ENCODE measurements at regions not wholly inside any gene's neighbourhood (a gene's known extent, or its start where the extent isn't known, plus 50 kb on each side); places are given as distances from the start of the nearest gene placed in this dataset.

DNA sequence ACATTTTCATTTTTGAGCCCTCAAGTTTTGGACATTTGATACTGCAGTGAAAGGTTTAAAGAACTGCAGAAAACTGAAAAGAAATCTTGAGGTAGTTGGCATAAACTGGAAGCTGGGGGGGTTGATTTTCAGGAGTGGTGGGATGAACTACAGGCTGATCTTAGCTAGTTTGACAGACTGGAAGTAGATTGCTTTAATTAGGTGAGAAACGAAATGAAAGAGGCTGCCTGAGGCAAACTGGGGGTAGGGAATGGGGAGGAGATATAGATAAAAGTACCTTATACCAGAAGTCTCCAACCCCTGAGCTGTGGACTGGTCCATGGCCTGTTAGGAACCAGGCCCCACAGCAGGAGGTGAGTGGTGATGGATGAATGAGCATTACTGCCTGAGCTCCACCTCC is 101.4 kb upstream of the SPEF2 start:
- ChIA-PET CTCF (ENCODE audit: low intra/inter-chr PET ratio) (no interaction called here), POLR2A (no interaction called here)
- FAIRE-seq (no peak), DNase-seq (ENCODE audit: extremely low read depth in 1 of 4, low spot score in 3 of 4) (no peak), ATAC-seq (no peak)
- Histone ChIP-seq H3K27me3 (ENCODE audit: control insufficient read depth in 2 of 2, insufficient read depth in 2 of 2, low read length in 2 of 2) (no peaks in the 10 kb centered on the region; a peak in 1 of 5 replicates), H3K27ac (ENCODE audit: extremely low read depth, low read depth, low read length) (no peak overlapping the region), H3K9ac (ENCODE audit: insufficient read depth in 1 of 2, low read depth in 2 of 2, low read length in 2 of 2) (no peak overlapping the region), H3K36me3 (ENCODE audit: control insufficient read depth, insufficient read depth, low read length) (no peaks in the 10 kb centered on the region), H3K4me1 (replicated peaks in 1 of 2; ENCODE audit: control insufficient read depth in 2 of 2, insufficient read depth in 2 of 2, low read length in 2 of 2) (no peaks in the 10 kb centered on the region), H2AFZ (ENCODE audit: low read depth, low read length) (no peak overlapping the region), H3K9me1 (ENCODE audit: control insufficient read depth, insufficient read depth, low read length) (no peaks in the 10 kb centered on the region), H3K79me2 (ENCODE audit: control insufficient read depth, insufficient read depth, low read length) (no peaks in the 10 kb centered on the region), H3K4me3 (no peak overlapping the region), H4K20me1 (replicated peaks; ENCODE audit: control insufficient read depth, insufficient read depth, low read length) (no peaks in the 10 kb centered on the region), H3K9me3 (replicated peaks; ENCODE audit: control insufficient read depth, insufficient read depth, low read depth, low read length) (no peaks in the 10 kb centered on the region), H3K4me2 (ENCODE audit: insufficient read depth, low read length) (no peak overlapping the region)
- intact Hi-C loops (cut with micrococcal nuclease) (no loop called here), in situ Hi-C loops (cut with MboI) (no loop called here)
- TF ChIP-seq, protein P1, sequence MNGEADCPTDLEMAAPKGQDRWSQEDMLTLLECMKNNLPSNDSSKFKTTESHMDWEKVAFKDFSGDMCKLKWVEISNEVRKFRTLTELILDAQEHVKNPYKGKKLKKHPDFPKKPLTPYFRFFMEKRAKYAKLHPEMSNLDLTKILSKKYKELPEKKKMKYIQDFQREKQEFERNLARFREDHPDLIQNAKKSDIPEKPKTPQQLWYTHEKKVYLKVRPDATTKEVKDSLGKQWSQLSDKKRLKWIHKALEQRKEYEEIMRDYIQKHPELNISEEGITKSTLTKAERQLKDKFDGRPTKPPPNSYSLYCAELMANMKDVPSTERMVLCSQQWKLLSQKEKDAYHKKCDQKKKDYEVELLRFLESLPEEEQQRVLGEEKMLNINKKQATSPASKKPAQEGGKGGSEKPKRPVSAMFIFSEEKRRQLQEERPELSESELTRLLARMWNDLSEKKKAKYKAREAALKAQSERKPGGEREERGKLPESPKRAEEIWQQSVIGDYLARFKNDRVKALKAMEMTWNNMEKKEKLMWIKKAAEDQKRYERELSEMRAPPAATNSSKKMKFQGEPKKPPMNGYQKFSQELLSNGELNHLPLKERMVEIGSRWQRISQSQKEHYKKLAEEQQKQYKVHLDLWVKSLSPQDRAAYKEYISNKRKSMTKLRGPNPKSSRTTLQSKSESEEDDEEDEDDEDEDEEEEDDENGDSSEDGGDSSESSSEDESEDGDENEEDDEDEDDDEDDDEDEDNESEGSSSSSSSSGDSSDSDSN (IDR thresholded peaks at IDR 0.05; ENCODE audit: borderline replicate concordance in 1 of 2, low read depth in 2 of 2, low read length in 2 of 2): no peak
- TF ChIP-seq, protein P2, sequence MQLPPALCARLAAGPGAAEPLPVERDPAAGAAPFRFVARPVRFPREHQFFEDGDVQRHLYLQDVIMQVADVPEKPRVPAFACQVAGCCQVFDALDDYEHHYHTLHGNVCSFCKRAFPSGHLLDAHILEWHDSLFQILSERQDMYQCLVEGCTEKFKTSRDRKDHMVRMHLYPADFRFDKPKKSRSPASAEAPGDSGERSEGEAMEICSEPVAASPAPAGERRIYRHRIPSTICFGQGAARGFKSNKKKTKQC (CRISPR knock-in tag; IDR thresholded peaks at IDR 0.05): no peak
- TF ChIP-seq ERF (CRISPR knock-in tag; IDR thresholded peaks at IDR 0.05) (no peak), ZNF133 (CRISPR knock-in tag; IDR thresholded peaks at IDR 0.05) (no peak), ETS2 (tag; IDR thresholded peaks at IDR 0.05; ENCODE audit: borderline replicate concordance, poor library complexity, severe bottlenecking) (no peak), SIRT6 (IDR thresholded peaks at IDR 0.05; ENCODE audit: low read depth, low read length) (no peak), RAD51 (IDR thresholded peaks at IDR 0.05; ENCODE audit: borderline replicate concordance, low read depth) (no peak), ETV6 (IDR thresholded peaks at IDR 0.05; ENCODE audit: borderline replicate concordance in 1 of 2, low read depth in 2 of 2, low read length in 1 of 2) (no peak), ETV6 (CRISPR knock-in tag; IDR thresholded peaks at IDR 0.05; ENCODE audit: borderline replicate concordance) (no peak), FOXP1 (CRISPR knock-in tag; IDR thresholded peaks at IDR 0.05) (no peak), ZNF140 (CRISPR knock-in tag; IDR thresholded peaks at IDR 0.05) (no peak), ZBTB8A (IDR thresholded peaks at IDR 0.05; ENCODE audit: partially characterized antibody) (no peak), TAF1 (IDR thresholded peaks at IDR 0.05; ENCODE audit: control insufficient read depth, extremely low read depth, insufficient read depth, low read length, severe bottlenecking) (no peak), THRAP3 (IDR thresholded peaks at IDR 0.05; ENCODE audit: borderline replicate concordance) (no peak), MCM2 (IDR thresholded peaks at IDR 0.05; ENCODE audit: low read depth) (no peak), PTRF (tag; IDR thresholded peaks at IDR 0.05) (no peak), TGIF2 (CRISPR knock-in tag; IDR thresholded peaks at IDR 0.05) (no peak), CBFA2T3 (IDR thresholded peaks at IDR 0.05) (no peak)
- TF ChIP-seq, protein P3, sequence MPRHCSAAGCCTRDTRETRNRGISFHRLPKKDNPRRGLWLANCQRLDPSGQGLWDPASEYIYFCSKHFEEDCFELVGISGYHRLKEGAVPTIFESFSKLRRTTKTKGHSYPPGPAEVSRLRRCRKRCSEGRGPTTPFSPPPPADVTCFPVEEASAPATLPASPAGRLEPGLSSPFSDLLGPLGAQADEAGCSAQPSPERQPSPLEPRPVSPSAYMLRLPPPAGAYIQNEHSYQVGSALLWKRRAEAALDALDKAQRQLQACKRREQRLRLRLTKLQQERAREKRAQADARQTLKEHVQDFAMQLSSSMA (CRISPR knock-in tag; IDR thresholded peaks at IDR 0.05): no peak
- TF ChIP-seq, protein P4, sequence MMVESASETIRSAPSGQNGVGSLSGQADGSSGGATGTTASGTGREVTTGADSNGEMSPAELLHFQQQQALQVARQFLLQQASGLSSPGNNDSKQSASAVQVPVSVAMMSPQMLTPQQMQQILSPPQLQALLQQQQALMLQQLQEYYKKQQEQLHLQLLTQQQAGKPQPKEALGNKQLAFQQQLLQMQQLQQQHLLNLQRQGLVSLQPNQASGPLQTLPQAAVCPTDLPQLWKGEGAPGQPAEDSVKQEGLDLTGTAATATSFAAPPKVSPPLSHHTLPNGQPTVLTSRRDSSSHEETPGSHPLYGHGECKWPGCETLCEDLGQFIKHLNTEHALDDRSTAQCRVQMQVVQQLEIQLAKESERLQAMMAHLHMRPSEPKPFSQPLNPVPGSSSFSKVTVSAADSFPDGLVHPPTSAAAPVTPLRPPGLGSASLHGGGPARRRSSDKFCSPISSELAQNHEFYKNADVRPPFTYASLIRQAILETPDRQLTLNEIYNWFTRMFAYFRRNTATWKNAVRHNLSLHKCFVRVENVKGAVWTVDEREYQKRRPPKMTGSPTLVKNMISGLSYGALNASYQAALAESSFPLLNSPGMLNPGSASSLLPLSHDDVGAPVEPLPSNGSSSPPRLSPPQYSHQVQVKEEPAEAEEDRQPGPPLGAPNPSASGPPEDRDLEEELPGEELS (CRISPR knock-in tag; IDR thresholded peaks at IDR 0.05; ENCODE audit: borderline replicate concordance): no peak
- WGBS (ENCODE audit: insufficient coverage, low coverage, missing lambda C conversion rate): 7% methylated on average over 1 of the region's 1 CpG
- BruUV-seq (replicated peaks): no TSS peak
